SU-DHL-6 (cell line): ENCODE measurements at regions not wholly inside any gene's neighbourhood (a gene's known extent, or its start where the extent isn't known, plus 50 kb on each side); places are given as distances from the start of the nearest gene placed in this dataset.

Source experiments
- H2AFZ ChIP-seq: fragments of 200-600 bp; sonication (generic); 2 replicates; pipeline ENCODE4 v1.6.1; 2014; ENCODE audit warnings: low read depth, mild to moderate bottlenecking, moderate library complexity, mixed read lengths, antibody characterized with exemption, low read length; ENCODE audit not compliant: severe bottlenecking
- H3F3A ChIP-seq: fragments of 200-600 bp; shearing (Covaris generic); 2 replicates; pipeline ENCODE4 v1.6.0; 2016; ENCODE audit warnings: antibody characterized with exemption, mild to moderate bottlenecking; ENCODE audit not compliant: insufficient read depth
- H3K27ac ChIP-seq: fragments of 200-600 bp; sonication (generic); 2 replicates; pipeline ENCODE4 v1.5.1; 2016; ENCODE audit warnings: low read depth, mild to moderate bottlenecking, low read length, moderate library complexity, mixed read lengths
- H3K27me3 ChIP-seq: fragments of 200-600 bp; sonication (generic), shearing (Covaris generic); 2 replicates; pipeline ENCODE4 v1.6.0; 2014; ENCODE audit warnings: mild to moderate bottlenecking, low read length
- H3K36me3 ChIP-seq: fragments of 200-600 bp; sonication (generic); 2 replicates; pipeline ENCODE4 v1.6.1; 2014; ENCODE audit warnings: mild to moderate bottlenecking, low read length, mixed read lengths
- H3K4me2 ChIP-seq: fragments of 300-600, 200-600 bp; shearing (Covaris generic), sonication (generic); 2 replicates; pipeline ENCODE4 v1.6.0; 2014; ENCODE audit warnings: low read length, low read depth, mild to moderate bottlenecking; ENCODE audit not compliant: poor library complexity, severe bottlenecking
- H3K4me3 ChIP-seq: fragments of 200-600 bp; sonication (generic); 2 replicates; pipeline ENCODE4 v1.5.1; 2014; ENCODE audit warnings: antibody characterized with exemption, low read length, mild to moderate bottlenecking, mixed read lengths; ENCODE audit not compliant: insufficient read depth, poor library complexity, severe bottlenecking
- H3K79me2 ChIP-seq: fragments of 200-600 bp; sonication (generic); 2 replicates; pipeline ENCODE4 v1.6.1; 2014; ENCODE audit warnings: mild to moderate bottlenecking, low read length, moderate library complexity; ENCODE audit not compliant: insufficient read depth
- H3K9ac ChIP-seq: fragments of 200-600 bp; sonication (generic); 2 replicates; pipeline ENCODE4 v1.7.0; 2014; ENCODE audit warnings: mild to moderate bottlenecking, low read length
- H3K9me2 ChIP-seq: fragments of 200-600 bp; sonication (generic); replicated peaks from 2 replicates; pipeline ENCODE4 v1.6.1; 2014; ENCODE audit warnings: low read length; ENCODE audit not compliant: insufficient read depth
- H3K9me3 ChIP-seq: fragments of 200-600 bp; sonication (generic); 2 replicates; pipeline ENCODE4 v1.6.1; 2014; ENCODE audit warnings: low read length, mixed read lengths; ENCODE audit not compliant: insufficient read depth
- H4K20me1 ChIP-seq: fragments of 200-600 bp; sonication (generic); 2 replicates; pipeline ENCODE4 v1.6.1; 2014; ENCODE audit warnings: low read depth, mild to moderate bottlenecking, antibody characterized with exemption, low read length, moderate library complexity, mixed read lengths
- CTCF ChIP-seq: fragments of 200-600 bp; sonication (generic); IDR thresholded peaks from one replicate; pipeline ENCODE4 v1.5.1; 2017; ENCODE audit warnings: antibody characterized with exemption, mild to moderate bottlenecking, low read length, moderate library complexity; ENCODE audit not compliant: insufficient read depth, poor library complexity, severe bottlenecking
- EZH2phosphoT487 ChIP-seq: fragments of 200-600 bp; sonication (generic), shearing (Covaris generic); conservative IDR thresholded peaks from 2 replicates; pipeline ENCODE4 v1.6.1; 2018; ENCODE audit warnings: mild to moderate bottlenecking, antibody characterized with exemption, low read length, moderate library complexity, mixed read lengths

GRCh38 chr6:92139601-92140000, 1279.8 kb downstream of the EPHA7 start:
- H3K9me3 ChIP-seq, result no peaks in the 10 kb centered on the region
- no peaks in the 10 kb centered on the region for H3F3A ChIP-seq
- no peak overlapping the region for H3K9ac ChIP-seq
- H3K4me3 ChIP-seq, result no peak overlapping the region
- H3K9me2 ChIP-seq, result no peaks in the 10 kb centered on the region
- TF ChIP-seq EZH2phosphoT487 (no peak), CTCF (no peak)
- no peaks in the 10 kb centered on the region for H3K36me3 ChIP-seq
- H3K27me3 ChIP-seq, result no peaks in the 10 kb centered on the region
- H2AFZ ChIP-seq, result no peak overlapping the region
- H4K20me1 ChIP-seq, result no peaks in the 10 kb centered on the region
- H3K4me2 ChIP-seq, result no peak overlapping the region
- H3K27ac ChIP-seq, result no peak overlapping the region
- H3K79me2 ChIP-seq, result no peaks in the 10 kb centered on the region

DNA sequence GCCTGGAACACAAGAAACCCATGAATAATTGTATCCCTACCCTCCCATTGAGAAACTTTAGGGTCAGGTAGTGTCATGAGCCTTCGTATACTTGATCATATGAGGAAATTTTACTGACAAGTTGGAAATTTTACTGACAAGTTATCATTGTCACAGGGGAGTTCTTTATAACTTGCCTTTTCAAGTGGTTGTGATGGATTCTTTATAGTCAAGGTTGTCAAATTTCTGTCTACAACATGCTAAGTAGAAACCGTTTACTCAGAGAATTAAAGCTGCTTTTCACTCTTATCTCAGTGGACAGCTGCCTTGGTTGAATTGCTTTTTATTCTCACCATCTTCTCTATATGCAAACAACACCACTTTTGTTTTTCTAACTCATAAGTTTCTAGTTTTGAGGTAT, 1286.4 kb downstream of the EPHA7 start:
- Histone ChIP-seq H4K20me1 (no peaks in the 10 kb centered on the region), H3F3A (no peaks in the 10 kb centered on the region), H3K4me3 (no peak overlapping the region), H3K36me3 (no peaks in the 10 kb centered on the region), H3K9me2 (no peaks in the 10 kb centered on the region), H3K79me2 (no peaks in the 10 kb centered on the region), H3K27ac (no peak overlapping the region), H2AFZ (no peak overlapping the region), H3K9ac (no peak overlapping the region), H3K27me3 (no peaks in the 10 kb centered on the region), H3K9me3 (no peaks in the 10 kb centered on the region), H3K4me2 (no peak overlapping the region)
- no peak for TF ChIP-seq CTCF
- TF ChIP-seq EZH2phosphoT487, result no peak

GRCh38 chr6:92132457-92132856, 1286.9 kb downstream of the EPHA7 start:
- TF ChIP-seq EZH2phosphoT487 (no peak), CTCF (no peak)
- no peaks in the 10 kb centered on the region for H3K9me3 ChIP-seq
- H3K9me2 ChIP-seq, result no peaks in the 10 kb centered on the region
- H3K4me2 ChIP-seq, result no peak overlapping the region
- H3K9ac ChIP-seq, result no peak overlapping the region
- H3K36me3 ChIP-seq, result no peaks in the 10 kb centered on the region
- H2AFZ ChIP-seq, result no peak overlapping the region
- H3K27ac ChIP-seq, result no peak overlapping the region
- no peaks in the 10 kb centered on the region for H4K20me1 ChIP-seq
- H3F3A ChIP-seq, result no peaks in the 10 kb centered on the region
- no peaks in the 10 kb centered on the region for H3K27me3 ChIP-seq
- H3K4me3 ChIP-seq, result no peak overlapping the region
- H3K79me2 ChIP-seq, result no peaks in the 10 kb centered on the region

DNA sequence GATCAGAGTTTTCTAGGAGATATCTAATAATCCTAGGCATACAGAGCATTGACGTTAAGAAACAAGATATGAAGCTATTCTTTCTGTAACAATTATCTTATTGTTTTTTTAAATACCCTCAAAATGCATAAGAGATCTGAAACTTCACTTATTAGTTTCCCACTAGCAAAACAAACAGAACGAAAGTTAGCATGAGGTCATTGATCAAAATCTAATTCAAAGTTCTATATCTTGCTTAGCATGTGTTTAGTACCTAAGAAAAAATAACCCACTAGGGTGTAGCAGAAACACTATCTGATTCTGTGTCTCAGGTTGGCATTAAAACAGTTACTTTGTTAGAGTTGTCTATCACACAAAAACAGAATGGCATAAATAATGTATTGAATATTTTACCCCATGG, 1288.4 kb downstream of the EPHA7 start:
- Histone ChIP-seq H3K27ac (no peak overlapping the region), H3K79me2 (no peaks in the 10 kb centered on the region), H2AFZ (no peak overlapping the region), H4K20me1 (no peaks in the 10 kb centered on the region), H3K4me2 (no peak overlapping the region), H3K9me3 (no peaks in the 10 kb centered on the region), H3K9me2 (no peaks in the 10 kb centered on the region), H3K27me3 (no peaks in the 10 kb centered on the region), H3K9ac (no peak overlapping the region), H3K4me3 (no peak overlapping the region), H3K36me3 (no peaks in the 10 kb centered on the region), H3F3A (no peaks in the 10 kb centered on the region)
- TF ChIP-seq EZH2phosphoT487, result no peak
- TF ChIP-seq CTCF, result no peak
